ENCODE measurements at regions not wholly inside any gene's neighbourhood (a gene's known extent, or its start where the extent isn't known, plus 50 kb on each side); places are given as distances from the start of the nearest gene placed in this dataset.
"Not testable (repeated sequence)": the region's sequence is repeated elsewhere in the genome, so short reads cannot be mapped to it uniquely, and the experiment has no call there.

DNA sequence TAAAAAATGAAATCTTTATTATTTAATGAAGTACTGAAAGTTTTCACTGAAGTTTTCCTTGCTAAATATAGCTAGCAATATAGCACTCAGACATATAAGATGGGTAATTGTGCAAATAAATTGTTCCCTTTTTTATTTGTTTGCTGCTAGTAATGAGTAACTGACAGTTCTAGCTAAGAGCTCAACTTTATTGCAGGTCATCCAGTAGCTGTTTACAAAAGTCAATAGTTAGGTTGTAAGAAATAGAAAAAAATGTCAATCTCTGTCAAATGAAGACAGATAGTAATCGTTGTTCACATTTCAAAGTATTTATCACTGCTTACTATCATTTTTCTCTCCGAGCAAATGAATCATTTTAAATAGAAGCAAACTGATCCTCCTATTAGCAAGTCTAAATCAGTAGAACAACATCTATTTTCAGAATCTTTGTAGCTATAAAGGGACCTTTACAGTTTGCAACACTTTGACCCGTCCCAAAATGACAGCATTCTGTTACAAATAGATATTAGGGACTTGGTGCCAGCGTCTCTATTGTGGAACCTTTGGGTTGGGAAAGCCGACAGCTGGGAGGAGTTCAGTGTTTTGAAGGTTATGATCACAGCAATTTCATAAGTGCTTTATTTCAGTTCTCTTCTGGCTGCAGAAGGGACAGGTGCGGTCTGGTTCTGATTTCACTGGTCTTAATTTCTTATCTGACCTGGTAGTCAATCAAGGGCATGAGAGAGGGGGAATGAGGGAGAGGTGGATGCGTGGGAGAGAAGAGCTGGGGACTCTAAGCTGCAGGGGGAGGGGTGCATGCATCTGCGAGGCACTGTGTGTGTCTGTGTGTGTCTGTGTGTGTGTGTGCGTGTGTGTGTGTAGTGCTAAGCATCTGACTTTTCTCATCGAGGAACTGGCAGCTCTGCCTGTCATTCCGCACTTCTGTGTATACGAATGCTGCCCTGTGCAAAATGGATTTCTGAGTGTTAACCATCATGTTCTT is 227.9 kb upstream of the PITX2 start:
- no peak for DNase-seq

DNA sequence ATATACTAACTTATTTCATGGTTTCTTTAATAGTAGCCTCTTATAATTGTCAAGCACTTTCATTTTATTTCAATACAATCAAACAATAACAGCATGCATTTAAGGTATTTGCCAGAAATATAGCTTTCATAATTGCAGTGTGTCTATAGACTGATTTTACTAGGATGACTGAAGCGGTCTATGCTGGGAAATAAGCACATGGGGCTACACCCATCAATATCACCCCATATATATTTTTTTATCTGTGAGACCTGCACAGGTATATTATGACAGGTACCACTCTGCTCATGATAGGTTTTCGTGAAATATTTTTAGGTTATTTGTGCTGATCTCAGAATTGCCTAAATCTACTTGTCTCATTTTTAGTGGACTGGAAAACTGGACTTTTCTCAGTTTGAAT is 229.1 kb upstream of the PITX2 start:
- DNase-seq, result no peak

DNA sequence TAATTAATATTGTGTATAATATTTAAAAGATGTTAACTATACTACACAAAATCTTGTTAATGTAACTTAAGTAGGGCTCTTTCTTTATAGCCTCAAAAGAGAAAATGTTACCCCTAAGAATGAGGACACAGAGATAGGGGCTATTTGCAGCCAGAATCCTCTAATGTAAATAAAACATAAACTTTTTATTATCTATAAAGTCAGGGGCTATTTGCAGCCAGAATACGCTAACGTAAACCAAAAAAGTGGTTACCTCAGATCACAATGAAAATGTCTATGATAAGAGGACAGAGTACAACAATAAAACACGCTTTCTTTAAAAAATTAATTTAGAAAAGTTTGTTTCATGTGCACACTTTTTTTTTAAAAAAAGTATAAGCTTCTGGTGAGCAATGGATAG is 229.9 kb upstream of the PITX2 start:
- no peak for DNase-seq

DNA sequence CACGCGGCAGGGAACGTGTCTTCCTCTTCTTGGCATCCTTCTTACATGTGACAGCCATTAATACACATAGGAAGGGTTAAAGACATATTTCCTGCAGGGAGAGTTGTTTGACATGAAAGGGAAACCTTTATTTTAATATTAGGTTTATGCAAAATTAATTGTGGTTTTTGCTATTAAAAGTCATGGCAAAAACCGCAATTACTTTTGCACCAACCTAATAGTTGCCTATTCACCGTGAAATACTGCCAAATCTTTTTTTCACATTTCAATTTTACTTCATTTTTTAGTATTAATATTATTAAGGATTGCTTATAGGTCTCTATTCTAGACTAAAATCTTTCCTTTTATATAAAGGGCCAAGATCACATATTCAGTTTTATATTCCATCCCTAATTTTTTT is 230.4 kb upstream of the PITX2 start:
- DNase-seq, result no peak

DNA sequence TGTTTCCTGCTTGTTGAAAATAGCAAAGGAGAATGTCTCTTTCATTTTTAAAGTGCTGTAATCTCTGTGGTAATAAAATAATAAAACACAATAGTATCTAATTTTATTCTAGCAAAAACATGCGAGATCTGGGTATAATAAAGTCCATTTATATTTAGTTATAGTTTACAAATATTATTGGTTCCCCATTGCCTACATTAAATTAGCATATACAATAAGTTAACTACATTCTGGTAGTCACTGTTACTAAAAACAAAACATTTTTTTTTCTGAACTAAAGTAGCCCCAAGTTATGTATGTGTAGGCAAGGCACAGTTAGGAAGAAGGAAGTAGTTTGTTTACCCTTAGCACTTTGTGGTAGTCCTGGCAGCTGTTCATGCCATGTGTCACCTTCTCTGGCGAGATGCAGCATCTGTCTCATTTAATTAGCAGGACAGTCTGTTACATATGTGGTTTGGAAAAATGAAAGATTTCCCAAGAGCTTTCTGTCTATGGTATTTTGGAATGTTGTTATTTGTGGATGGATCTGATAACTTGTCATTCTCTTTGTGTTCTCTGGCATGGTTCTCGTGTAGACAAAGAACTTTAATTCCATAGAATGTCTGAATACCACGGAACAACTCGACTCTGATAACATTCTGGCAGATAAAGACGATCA is 231.3 kb upstream of the PITX2 start:
- DNase-seq, result peak; percentile 40

DNA sequence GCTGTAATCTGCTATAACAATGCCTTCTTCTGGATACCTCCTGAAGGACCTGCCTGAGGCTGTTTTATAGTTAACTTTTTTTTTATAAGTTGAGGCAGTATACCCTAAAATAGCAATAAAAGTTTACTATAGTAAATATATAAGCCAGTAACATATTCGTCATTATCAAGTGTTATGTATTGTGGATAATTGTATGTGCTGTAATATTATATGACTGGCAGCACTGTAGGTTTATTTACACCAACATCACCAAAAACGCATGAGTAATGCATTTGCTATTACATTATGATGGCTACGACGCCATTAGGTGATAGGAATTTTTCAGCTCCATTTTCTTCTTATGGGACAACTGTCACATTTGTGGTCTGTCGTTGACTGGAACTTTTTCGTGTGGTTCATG is 237.2 kb upstream of the PITX2 start:
- DNase-seq, result no peak

DNA sequence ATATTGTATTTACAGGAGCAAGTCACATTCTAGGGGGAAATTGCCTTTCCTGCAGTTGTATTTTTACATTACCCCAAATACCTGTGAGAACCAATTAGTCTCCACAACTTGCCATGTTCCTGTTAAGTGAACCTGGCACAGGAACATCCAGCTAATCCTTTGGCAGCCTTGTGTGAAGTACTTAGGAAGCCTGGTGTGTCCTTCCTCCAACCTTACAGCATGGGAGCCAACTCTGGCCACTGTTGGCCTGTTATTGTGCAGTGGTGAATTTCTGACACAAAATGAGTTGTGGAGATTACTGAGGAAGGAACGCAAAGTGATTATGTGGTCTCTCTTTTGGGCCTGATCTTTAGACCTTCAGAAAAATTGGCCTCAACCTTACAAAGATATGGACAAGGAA is 238.0 kb upstream of the PITX2 start:
- no peak for DNase-seq

DNA sequence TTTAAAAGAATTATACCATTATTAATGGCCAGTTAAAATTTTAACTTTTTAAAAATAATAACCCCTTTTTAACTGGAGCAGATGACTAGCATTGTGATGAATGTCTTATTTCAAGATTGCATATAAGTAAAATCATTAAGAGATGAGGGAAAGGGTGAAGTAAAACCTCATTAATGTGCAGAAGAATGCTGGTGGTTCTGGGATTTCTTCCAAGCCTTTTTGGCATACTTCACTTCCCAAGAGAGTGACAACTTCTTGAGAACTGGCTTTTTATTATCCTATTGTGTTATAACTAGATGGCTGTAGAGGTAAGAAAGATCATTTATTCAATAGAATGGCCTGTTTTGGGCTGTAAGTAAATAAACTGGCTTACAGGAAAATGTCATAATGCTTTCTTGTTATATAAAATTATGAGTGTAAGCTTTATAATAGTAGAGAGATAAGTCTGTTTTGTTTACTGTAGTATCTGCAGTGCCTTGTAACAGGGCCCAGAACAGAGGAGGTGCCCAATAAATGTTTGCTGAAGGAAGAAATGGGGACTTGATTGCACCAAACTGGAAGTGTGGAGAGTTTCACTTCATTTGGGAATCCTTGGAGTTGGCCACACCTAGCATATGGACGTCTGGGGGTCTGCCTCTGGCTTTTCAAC is 242.9 kb upstream of the PITX2 start:
- DNase-seq, result no peak

DNA sequence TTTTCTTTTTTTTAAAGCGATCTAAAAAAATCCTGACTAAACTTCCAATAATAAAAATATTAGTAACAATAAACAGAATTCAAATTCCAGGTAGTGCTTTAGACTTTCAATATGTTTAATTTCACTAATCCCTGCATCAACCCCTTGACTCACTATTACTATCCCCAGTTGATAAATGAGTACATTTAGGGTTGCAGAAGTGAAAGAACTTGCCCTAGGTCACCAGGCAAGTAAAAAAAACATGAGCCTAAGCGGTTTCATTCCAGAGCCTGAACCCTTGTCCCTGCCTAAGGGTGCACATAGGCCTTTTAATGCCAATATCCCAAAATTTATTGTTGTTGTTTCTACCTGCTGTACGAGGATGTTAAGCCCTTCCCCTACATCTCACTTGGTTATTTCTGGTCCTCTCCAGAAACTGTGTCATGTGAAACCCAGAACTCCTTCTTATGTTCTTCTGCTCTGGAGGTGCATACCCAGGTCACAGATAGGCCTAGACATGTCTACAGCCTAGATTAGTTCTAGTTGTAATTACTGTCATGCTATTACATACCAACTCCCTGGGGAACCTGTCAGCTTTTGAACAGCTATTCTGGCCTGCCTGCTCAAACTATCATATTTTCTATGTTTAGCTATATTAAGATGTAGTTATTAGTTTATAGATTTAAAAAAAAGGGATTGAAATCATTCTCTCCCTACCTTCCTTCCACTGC is 244.5 kb upstream of the PITX2 start:
- no peak for DNase-seq

DNA sequence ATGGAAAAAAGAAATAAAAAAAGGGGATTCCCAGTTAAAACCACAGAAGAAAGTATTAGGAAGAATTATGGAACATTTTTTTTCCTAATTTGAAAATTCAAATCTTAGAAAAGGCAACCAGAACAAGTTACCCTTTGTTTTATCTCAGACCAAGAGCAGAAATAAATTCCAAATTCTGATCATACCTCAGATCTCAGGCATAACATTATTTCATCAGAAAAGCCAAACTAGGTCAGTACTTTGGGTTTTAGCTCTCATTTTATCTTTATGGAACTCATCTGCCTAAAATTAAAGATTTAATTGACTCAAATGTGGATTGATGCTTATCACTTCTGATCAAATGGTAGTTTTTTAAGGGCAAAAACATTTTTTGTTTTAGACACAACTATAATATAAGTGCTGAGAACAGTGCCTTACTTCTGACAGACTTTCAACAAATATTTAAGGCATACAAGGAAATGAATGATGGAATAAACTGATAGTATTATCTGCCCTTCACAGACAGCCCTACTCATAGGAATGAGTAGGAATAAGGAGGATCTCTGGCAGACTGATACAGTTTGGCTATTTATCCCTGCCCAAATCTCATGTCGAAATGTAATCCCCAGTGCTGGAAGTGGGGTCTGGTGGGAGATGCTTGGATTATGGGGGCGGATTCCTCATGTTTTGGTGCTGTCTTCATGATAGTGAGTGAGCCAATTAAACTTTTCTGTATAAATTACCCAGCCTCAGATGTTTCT is 245.3 kb upstream of the PITX2 start:
- no peak for DNase-seq

DNA sequence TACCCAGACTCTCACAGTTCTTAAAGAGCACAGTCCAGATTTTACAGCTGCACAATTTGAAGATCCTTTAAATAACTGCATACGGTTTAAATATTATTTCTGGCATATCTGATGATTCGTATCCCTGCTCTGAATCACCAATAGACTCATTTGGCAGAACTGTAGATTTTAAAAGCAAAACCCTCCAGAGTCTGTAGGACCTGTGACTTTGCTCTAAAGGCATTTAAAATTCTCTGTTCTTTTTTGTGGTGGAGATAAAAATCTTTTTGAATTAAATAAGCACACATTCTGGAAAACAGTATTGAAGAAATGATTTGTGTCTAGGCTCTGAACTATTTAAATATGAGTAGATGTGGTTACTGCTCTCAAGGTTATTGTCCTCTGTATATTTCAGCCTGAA is 246.2 kb upstream of the PITX2 start:
- DNase-seq, result no peak

DNA sequence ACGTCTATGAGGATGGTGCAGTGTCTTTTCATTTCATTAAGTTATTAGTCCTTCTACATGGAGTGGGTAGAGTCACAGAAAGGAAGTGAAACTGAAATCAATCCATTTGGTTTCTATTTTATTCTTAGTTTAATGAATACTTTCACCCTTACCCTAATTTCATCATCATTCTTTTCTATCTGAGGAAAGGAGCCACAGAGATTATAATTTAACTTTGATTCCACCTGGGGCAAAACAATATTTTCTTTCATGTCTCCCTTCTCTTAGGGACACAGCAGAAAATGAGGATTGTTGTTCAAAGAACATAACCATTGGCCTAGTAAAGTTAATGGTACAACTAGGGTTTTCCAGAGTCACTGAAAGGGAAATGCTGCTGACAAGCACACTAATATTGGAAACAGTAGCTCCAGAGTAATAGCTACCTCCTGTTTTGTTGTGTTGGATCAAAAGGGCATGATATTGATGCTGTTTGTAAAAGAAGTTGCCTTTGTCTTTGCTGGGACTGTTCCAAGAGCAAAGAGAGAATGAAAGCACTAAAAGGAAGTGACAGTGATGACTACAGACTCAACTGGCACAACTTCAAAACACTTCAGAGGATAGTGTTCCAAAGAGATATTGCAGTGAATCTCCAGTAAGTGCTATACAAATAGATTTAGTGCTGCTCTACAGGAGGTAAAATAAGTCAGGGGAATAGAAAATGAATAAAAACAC is 247.1 kb upstream of the PITX2 start:
- DNase-seq, result no peak

DNA sequence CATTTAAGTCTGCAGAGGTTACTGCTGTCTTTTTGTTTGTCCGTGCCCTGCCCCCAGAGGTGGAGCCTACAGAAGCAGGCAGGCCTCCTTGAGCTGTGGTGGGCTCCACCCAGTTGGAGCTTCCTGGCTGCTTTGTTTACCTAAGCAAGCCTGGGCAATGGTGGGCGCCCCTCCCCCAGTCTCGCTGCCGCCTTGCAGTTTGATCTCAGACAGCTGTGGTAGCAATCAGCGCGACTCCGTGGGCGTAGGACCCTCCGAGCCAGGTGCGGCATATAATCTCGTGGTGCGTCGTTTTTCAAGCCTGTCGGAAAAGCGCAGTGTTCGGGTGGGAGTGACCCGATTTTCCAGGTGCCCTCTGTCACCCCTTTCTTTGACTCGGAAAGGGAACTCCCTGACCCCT is 253.3 kb upstream of the PITX2 start:
- DNase-seq, result not testable (repeated sequence)

DNA sequence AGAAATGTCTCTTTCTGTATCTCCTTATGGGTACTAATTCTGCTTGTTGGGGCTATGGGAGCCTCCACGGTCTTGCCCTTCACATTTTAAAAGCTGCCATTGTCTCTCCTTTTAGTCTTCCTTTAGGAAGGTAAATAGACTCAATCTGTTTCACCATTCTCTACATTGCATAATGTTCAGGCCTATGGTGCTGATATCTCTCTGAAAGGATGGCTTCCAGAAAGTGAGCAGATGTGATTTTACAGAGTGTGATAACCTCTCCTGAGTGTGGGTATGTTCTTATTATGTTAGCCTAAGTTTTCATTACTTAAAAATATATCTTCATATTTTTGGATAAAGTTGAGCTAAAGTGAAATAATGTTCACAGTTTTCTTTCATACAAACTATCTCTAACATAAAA is 254.0 kb upstream of the PITX2 start:
- DNase-seq, result no peak

DNA sequence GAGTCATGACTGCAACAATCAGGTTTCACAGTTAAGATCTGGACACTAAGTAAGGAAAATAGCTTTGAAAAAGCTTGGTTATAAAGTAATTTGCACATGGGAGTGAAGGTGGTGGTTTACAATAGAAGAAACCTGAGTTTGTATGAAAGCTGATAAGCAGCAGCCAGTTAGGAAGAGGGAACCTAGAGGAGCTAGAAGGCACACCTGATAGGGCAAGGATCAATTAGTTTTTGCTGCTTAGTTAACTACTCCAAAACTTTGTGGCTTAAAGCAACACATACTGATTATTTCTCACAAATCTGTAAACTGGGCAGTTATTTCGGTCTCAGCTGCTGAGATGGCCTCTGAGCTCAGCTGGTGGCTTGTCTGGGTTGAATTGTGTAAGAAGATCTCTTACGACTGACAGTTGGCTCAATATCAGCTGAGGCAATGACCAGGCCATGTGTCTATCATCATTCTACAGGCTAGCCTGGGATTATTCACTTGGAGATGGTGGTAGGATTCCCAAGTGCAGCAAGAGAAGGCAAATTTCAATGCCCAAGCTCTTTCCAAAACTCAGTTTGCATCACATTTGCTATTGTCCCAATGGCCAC is 255.0 kb upstream of the PITX2 start:
- DNase-seq, result no peak

DNA sequence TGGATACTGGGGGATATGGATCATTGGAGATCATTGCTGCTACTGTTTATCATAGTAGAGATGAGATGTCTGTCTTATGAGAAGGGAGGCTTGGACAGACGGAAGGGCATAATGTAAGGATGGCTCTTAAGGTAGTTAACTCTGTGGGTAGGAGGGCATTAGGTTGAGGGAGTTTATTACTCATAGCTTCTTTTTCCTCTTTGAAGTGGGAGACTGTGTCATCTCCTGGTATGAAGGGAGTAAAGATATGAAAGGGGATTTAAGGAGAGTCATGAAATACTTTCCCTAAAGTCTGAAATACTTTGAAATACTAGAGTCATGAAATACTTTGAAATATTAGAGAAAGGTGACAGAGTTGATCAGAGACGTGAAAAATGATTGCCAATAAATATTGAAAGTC is 255.5 kb upstream of the PITX2 start:
- no peak for DNase-seq

DNA sequence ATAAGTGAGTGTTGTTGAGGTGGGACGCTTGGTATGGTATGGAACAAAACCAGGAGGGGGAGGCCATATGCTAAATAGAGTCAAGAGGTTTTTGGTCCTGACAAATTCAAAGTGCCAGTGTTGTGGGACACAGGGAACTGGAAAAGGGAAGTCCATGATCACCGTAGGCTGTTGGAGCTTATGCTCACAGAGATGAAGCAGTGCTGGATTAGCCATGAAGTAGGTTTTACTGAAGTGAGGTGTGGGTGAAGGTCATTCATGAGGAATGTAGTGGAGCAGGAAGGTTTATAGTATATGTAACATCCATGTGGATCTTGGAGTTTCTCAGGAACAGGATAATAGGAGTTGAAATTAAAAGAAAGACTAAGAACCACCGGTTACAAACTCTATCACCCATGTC is 256.1 kb upstream of the PITX2 start:
- no peak for DNase-seq

DNA sequence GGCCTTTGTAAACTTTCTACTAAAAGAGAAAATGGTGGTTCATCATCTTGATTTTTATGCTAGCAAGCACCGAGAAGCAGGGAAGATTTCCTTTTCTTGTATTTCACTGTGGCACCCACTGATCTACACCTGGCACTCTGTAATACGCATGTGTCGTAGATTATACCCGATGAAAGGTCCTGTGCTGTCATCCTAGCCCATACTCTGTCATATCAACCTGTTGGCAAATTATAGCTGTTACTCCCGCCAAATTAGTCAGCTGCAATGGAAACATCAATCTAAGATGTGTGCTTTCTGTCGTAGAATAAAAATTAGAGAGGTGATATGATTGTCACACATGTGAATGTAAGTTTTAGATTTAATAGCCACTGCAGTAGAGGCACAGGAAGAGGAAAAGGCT is 263.4 kb upstream of the PITX2 start:
- no peak for DNase-seq

DNA sequence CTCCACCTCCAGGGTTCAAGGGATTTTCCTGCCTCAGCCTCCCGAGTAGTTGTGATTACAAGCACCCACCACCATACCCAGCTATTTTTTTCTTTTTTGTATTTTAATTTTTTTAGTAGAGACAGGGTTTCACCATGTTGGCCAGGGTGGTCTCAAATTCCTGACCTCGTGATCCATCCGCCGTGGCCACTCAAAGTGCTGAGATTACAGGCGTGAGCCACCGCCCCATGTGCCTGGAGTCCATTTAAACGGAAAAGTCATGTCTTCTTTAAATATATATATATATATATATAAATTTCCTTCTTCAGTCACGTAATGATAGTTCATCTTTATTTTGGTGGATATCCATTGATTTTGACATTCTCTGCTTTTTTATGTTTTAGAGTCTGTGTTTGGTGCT is 264.0 kb upstream of the PITX2 start:
- no peak for DNase-seq

DNA sequence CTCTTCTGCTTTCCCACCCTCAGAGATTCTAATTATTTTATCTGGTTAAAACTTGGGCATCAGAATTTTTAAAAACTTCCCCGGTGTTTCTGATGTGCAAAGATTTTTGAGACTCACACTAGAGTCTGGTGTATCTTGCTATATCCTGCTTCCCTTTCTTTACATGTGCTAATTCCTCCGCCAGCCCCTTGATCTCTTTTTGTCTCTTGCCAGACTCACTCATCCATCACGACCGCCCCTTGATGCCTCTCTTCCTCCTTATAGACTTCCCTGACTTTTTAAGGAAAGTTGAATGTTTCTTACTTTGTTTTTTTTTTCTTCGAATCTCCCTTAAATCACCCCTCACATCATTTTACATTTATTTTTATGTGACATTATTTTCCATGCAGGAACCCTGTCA is 274.9 kb upstream of the PITX2 start:
- DNase-seq, result no peak

DNA sequence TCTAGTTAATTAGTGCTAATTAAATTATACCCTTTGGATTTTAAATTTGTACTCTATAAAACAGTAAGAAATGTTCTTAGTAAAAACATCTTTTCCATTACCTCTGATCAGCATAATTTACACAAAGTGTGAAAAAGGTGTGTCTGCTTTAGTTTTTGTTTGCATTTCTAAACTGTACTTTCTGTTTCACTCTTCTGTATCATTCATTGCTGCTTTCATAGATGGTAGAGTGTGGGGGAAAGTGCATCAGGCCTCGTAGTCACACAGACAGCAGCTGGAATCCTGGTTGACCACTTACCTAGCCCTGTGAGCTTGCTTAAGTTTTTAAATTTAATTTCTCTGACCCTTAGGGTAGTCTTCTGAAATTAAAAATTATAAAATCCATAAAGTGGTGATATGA is 275.4 kb upstream of the PITX2 start:
- DNase-seq, result no peak
